Kidney (tissue), 13 donors: ENCODE measurements at regions not wholly inside any gene's neighbourhood (a gene's known extent, or its start where the extent isn't known, plus 50 kb on each side); places are given as distances from the start of the nearest gene placed in this dataset.
A peak's percentile ranks its signal among the peaks of the same experiment; 100 is the strongest.

Source experiments
- DNase-seq, 5 donors: peaks; one replicate each; pipeline ENCODE4 v3.0.0-alpha.2; 2013 to 2020
- FAIRE-seq: peaks from 2 replicates; lab custom pipeline; 2012; peaks lifted over from hg19 to GRCh38; lab: Jason Lieb, UNC
- H3K27ac ChIP-seq, 2 donors: one replicate each; pipeline ENCODE4 v1.7.0; 2013; ENCODE audit warnings: low read depth in 2 of 2, low read length in 2 of 2, inconsistent platforms in 1 of 2
- H3K27me3 ChIP-seq: one replicate; pipeline ENCODE4 v1.7.1; 2013; ENCODE audit warnings: low read length, inconsistent platforms; ENCODE audit not compliant: control insufficient read depth, insufficient read depth
- H3K36me3 ChIP-seq, 3 donors: one replicate each; pipeline versions ENCODE4 v1.7.0 to v1.7.1; 2013; ENCODE audit warnings: low read length in 3 of 3, control low read depth in 1 of 3, inconsistent platforms in 1 of 3; ENCODE audit not compliant: insufficient read depth in 3 of 3, control insufficient read depth in 2 of 3
- H3K4me1 ChIP-seq, 3 donors: one replicate each; pipeline versions ENCODE4 v1.7.0 to v1.7.1; 2013; ENCODE audit warnings: low read length in 3 of 3, inconsistent platforms in 1 of 3, low read depth in 1 of 3; ENCODE audit not compliant: control insufficient read depth in 2 of 3, insufficient read depth in 2 of 3
- H3K4me3 ChIP-seq, 3 donors: one replicate each; pipeline versions ENCODE4 v1.7.0 to v1.8.1; 2013; ENCODE audit warnings: low read length in 3 of 3, control low read depth in 1 of 3, inconsistent platforms in 1 of 3
- H3K9ac ChIP-seq, 3 donors: one replicate each; pipeline versions ENCODE4 v1.7.0 to v1.7.1; 2013; ENCODE audit warnings: low read length in 3 of 3, control low read depth in 1 of 3, inconsistent platforms in 1 of 3
- H3K9me3 ChIP-seq, 3 donors: one replicate each; pipeline versions ENCODE4 v1.7.0 to v1.7.1; 2013; ENCODE audit warnings: low read length in 3 of 3, control low read depth in 1 of 3, inconsistent platforms in 1 of 3; ENCODE audit not compliant: control insufficient read depth in 2 of 3, insufficient read depth in 1 of 3
- CTCF ChIP-seq: IDR thresholded peaks from 3 replicates; pipeline ENCODE4 v1.5.1; 2012; ENCODE audit warnings: mild to moderate bottlenecking, moderate library complexity, borderline replicate concordance; ENCODE audit not compliant: insufficient read depth; ENCODE audit errors: extremely low read depth
- intact Hi-C: fragments of 100-400 bp; cut with DNase I; formaldehyde crosslinking; loops from one replicate; pipeline ENCODE4 v1.11.1; 2022
- donor health status: control.
- donor health status: control.
- donor health status: control.
- donor health status: control.
- donor health status: control.
- donor health status: DM: yes; HTN: yes; CAD: no.
- donor health status: Normal renal cell carcinoma (clear cell type).

- no peaks in the 10 kb centered on the region for H3K9me3 ChIP-seq
- intact Hi-C loops: no loop called here
- DNase-seq (peak in 3 of 5 donors; percentile 45 to 68 (median 58)), FAIRE-seq (no peak)
- H3K27me3 ChIP-seq: no peaks in the 10 kb centered on the region
- no peak overlapping the region for H3K4me3 ChIP-seq
- TF ChIP-seq CTCF: no peak
- no peak overlapping the region for H3K9ac ChIP-seq
- H3K36me3 ChIP-seq: no peaks in the 10 kb centered on the region
- no peaks in the 10 kb centered on the region for H3K4me1 ChIP-seq
- no peak overlapping the region for H3K27ac ChIP-seq
These were observed 69.4 kb upstream of the ARHGAP28 start for GRCh38 chr18:6659963-6660725.

GRCh38 chr18:6661692-6662415 is 67.7 kb upstream of the ARHGAP28 start:
- Histone ChIP-seq H3K4me3 (no peak overlapping the region), H3K4me1 (no peaks in the 10 kb centered on the region), H3K9ac (no peak overlapping the region), H3K27ac (no peak overlapping the region), H3K36me3 (no peaks in the 10 kb centered on the region), H3K9me3 (no peaks in the 10 kb centered on the region), H3K27me3 (no peaks in the 10 kb centered on the region)
- FAIRE-seq: no peak
- DNase-seq: peak in 2 of 5 donors; percentile 41 to 51
- intact Hi-C loops: no loop called here
- TF ChIP-seq CTCF: no peak

- no peak for FAIRE-seq
- intact Hi-C loops: no loop called here
These were observed 63.4 kb upstream of the ARHGAP28 start for GRCh38 chr18:6666012-6666685.

More at GRCh38 chr18:6666012-6666685, 63.4 kb upstream of the ARHGAP28 start:
- H3K9me3 ChIP-seq: no peaks in the 10 kb centered on the region
- H3K4me3 ChIP-seq: no peak overlapping the region
- H3K4me1 ChIP-seq: no peaks in the 10 kb centered on the region
- no peak for DNase-seq
- TF ChIP-seq CTCF: no peak
- no peak overlapping the region for H3K27ac ChIP-seq
- no peaks in the 10 kb centered on the region for H3K27me3 ChIP-seq
- no peaks in the 10 kb centered on the region for H3K36me3 ChIP-seq
- H3K9ac ChIP-seq: no peak overlapping the region
